Activated T-helper 1 cell treated with Interleukin-2 at 50 U/mL for 16 hours (primary cell): ENCODE measurements at regions not wholly inside any gene's neighbourhood (a gene's known extent, or its start where the extent isn't known, plus 50 kb on each side); places are given as distances from the start of the nearest gene placed in this dataset.

Experiments used
- DNase-seq: peaks from one replicate; pipeline ENCODE4 v3.0.0-alpha.2; 2020; ENCODE audit warnings: low read depth

- no peak for DNase-seq
Observed at GRCh38 chr4:128483816-128484215, 196.2 kb upstream of the PGRMC2 start.

DNA sequence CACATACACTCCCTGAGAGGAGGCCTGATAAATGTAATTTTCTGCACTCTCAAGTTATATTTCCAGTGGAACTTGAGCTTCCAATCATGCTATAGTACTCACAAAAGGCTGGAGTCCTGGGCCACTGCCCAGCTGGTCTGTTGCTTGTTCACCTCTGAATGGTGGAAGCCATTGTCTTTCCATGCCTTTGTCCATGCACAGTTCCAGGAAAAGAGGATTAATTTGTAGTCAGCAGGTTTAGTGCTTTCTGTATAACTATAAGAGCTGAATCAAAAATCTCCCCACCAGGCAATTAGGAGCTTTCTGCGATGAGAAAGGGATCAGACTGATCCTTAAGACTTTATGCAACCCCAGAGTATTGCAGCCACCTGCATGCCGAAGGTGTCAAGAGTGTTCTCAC lies 195.4 kb upstream of the PGRMC2 start:
- DNase-seq = no peak

GRCh38 chr4:128481752-128482480 lies 194.3 kb upstream of the PGRMC2 start:
- no peak for DNase-seq

- no peak for DNase-seq
Observed at GRCh38 chr4:128480945-128481344, 193.3 kb upstream of the PGRMC2 start.

- no peak for DNase-seq
Observed at GRCh38 chr4:128477540-128477939, 189.9 kb upstream of the PGRMC2 start.

DNA sequence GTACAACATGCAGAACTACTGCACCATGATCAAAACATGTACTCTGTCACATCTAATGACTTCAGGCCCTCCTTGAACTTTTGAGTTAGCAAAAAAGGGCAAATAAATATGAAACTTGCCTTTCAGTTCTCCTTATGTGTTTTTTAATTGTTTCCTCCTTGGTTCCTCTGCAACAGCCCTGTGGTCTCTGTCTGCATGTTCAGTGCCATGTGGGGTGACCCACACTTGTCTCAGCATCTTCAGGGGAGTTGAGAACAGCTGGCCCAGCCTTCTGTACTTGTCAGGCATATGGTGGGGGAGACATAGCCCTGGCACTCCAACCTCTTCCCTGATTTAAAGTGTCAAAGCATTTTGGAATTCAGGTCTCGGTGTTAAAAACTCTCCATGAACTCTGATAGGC lies 188.0 kb upstream of the PGRMC2 start:
- DNase-seq = no peak

DNA sequence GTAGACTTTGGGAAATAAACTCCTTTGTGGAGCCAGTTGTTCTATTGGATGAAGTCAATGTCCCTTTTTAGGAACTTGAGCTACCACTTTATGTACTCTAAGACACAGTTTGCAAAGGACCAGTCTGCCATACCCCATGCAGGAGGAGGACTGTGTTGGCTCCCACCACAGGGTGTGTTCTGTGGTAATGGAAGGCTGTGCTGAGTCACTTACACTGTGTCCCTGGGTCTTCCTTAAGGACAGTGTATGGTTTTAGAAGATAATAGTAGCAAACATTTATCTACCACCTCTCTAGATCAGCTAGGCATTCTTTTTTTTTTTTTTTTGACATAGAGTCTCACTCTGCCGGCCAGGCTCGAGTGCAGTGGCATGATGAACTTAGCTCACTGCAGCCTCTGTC lies 184.0 kb upstream of the PGRMC2 start:
- DNase-seq = no peak

DNA sequence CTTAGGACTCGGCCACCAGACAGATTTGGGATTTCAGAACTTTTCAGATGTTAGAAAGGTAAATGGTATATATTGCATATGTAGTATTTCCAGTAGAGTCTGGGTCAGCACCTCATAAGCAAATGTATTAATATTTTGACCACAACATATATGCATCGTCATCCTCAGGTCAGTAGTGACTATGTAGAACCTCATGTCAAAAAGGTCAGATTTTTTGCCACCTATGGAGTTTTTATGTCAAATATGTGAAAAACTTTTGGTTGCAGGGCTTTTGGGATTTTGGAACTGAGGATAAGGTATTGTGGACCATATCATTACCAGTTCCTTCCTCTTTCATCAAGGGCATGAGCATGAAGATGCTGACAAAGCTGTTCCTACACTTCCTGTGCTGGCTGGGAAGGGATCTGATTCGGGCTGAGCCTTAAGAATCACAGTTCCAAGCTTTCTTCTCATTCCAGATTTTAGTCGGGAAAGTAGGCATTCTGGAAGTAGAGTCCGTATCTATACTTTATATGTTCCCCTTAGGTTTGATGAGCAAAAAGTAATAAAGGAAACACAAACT lies 183.0 kb upstream of the PGRMC2 start:
- DNase-seq = no peak

- no peak for DNase-seq
Observed at GRCh38 chr4:128468123-128468989, 180.7 kb upstream of the PGRMC2 start.

DNA sequence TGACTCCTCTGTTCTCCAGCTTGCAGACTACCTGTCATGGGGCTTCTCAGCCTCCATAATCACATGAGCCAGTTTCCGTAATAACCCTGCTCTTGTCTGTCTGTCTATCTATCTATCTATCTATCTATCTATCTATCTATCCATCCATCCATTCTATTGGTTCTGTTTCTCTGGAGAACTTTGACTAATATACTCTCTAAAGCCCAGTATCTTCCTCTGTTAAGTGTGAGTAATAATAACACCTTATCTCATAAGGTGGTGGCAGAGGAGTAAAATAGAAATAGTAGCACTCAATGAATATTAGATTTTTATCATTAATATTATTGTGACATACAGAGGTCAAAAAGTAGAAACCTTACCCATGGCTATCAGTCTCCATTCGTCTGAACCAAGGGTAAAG lies 177.9 kb upstream of the PGRMC2 start:
- DNase-seq = no peak

- DNase-seq = no peak
Observed at GRCh38 chr4:128463006-128463405, 175.4 kb upstream of the PGRMC2 start.

DNA sequence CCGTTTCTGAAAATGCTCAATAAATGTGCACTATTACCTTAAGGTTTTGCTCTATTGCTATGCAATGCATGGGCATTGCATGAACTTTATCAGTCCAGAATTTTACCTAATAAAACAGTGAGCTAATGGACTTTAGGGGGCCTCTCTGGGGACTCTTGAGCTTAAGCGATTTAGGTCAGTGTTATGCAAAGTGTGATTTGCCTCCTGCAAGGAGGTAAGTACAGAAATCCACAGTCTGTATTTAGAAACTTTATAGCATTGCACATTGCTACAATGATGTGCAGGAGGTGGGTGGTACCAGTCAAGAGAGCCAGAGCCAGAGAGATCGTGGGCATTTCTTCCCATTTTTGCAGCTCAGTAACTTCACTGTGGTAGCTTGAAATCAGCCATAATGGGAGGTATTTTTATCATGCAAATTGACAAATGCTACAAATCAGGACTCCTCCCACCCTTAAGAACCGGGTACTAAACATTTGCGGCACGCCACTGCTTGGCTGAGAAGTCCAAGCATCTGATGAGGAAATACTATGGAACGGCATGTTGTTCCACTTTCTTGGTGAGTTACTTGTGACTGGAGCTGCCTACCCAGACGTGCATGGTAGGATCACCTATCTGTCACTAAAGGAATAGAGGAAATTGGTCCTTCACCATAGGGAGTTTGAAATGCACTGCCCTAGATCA lies 174.6 kb upstream of the PGRMC2 start:
- DNase-seq = no peak

- no peak for DNase-seq
Observed at GRCh38 chr4:128461291-128462102, 173.9 kb upstream of the PGRMC2 start.

- DNase-seq = no peak
Observed at GRCh38 chr4:128459547-128459946, 171.9 kb upstream of the PGRMC2 start.

GRCh38 chr4:128458816-128459215 lies 171.2 kb upstream of the PGRMC2 start:
- no peak for DNase-seq

DNA sequence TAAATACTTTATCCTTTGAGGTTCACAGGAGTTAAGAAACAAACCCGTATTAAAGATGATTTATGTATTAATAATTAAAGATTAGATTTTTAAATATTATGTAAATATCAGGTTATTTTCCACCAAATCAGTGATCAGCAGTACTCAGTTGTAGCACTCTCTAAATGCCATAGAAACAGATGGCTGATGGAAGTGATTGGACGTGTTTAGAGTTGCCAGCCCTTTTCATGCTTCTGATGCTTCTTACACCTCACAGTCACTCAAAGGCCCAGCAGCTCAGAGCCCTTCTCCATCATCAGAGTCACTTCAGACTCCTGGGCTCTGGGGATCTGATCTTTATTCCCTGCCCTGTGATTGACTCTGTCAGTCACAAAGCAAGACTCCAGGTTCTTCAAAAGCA lies 170.1 kb upstream of the PGRMC2 start:
- no peak for DNase-seq

GRCh38 chr4:128456171-128456570 lies 168.6 kb upstream of the PGRMC2 start:
- no peak for DNase-seq

DNA sequence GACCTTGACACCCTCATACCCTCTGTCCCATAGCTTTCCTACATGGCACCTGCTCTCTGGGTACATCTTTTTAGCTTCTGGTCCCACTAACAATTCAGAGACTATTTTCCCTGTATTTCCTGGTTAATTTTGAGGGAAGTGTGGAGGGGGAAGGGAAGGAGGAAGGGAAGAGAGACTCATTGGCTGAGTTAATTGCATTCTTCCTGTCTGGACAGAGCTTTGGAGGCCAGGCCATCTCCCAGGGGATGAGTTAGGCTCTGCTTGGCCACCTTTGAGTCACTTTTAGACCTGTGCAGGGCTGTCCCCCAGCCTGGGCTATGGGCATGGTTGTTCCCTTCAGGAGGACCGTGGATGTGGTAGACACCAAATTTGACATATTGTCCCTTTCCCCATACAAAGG lies 167.9 kb upstream of the PGRMC2 start:
- DNase-seq = no peak

GRCh38 chr4:128454881-128455280 lies 167.3 kb upstream of the PGRMC2 start:
- DNase-seq = no peak

- DNase-seq = peak; percentile 7
Observed at GRCh38 chr4:128454281-128454871, 166.8 kb upstream of the PGRMC2 start.

GRCh38 chr4:128452415-128452814 lies 164.8 kb upstream of the PGRMC2 start:
- no peak for DNase-seq
